GM23338 (cell line): ENCODE measurements at regions not wholly inside any gene's neighbourhood (a gene's known extent, or its start where the extent isn't known, plus 50 kb on each side); places are given as distances from the start of the nearest gene placed in this dataset.

ENCODE experiments used
- CREB1 ChIP-seq: fragments of 250-450 bp; sonication (Bioruptor Pico); IDR thresholded peaks from 2 replicates; pipeline ENCODE4 v1.5.0; 2020; ENCODE audit warnings: low read depth, mild to moderate bottlenecking, moderate library complexity
- CTCF ChIP-seq, 2 experiments: fragments of 200-600 bp in 1 of 2; sonication (generic) in 1 of 2; conservative IDR thresholded peaks; 2 replicates each; pipeline versions ENCODE4 v1.5.1 to v1.6.1; 2016 to 2017; ENCODE audit warnings: antibody characterized with exemption in 2 of 2, low read depth in 2 of 2, mild to moderate bottlenecking in 2 of 2, moderate library complexity in 1 of 2
- EZH2 ChIP-seq: fragments of 200-600 bp; sonication (generic); IDR thresholded peaks from one replicate; pipeline ENCODE4 v1.8.0; 2017; ENCODE audit warnings: antibody characterized with exemption, mild to moderate bottlenecking, low read depth; ENCODE audit not compliant: unreplicated experiment
- EZH2phosphoT487 ChIP-seq: fragments of 200-600 bp; sonication (generic); IDR thresholded peaks from one replicate; pipeline ENCODE4 v1.8.1; 2018; ENCODE audit warnings: antibody characterized with exemption; ENCODE audit not compliant: unreplicated experiment
- JUNB ChIP-seq: IDR thresholded peaks from one replicate; pipeline ENCODE4 v1.6.1; 2016; ENCODE audit warnings: antibody characterized with exemption; ENCODE audit not compliant: unreplicated experiment
- NANOG ChIP-seq: IDR thresholded peaks from 2 replicates; pipeline ENCODE4 v1.6.1; 2016; ENCODE audit warnings: antibody characterized with exemption, borderline replicate concordance
- POLR2AphosphoS5 ChIP-seq: IDR thresholded peaks from 2 replicates; pipeline ENCODE4 v1.6.1; 2016; ENCODE audit warnings: antibody characterized with exemption, low read depth
- TF ChIP-seq, protein P1 (sequence below): IDR thresholded peaks from one replicate; pipeline ENCODE4 v1.6.1; 2018; ENCODE audit warnings: antibody characterized with exemption; ENCODE audit not compliant: unreplicated experiment

DNA sequence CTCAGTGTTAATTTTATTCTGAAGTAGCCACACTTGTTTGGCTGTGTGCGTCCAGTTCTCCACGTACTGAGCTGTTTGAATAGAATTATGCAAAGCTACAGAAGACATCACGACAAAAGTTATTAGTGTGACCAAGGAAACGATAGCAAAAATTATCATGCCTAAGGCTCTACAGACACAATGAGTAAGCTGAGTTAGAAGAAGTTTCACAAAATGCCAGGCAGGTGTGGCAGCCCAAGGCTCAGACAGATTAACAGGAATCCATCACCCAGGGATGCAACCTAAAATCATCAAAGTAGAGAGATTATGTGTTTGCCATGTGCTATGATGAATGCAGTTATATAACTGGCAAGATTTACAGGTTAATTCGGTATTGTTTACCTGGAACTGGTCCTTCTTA lies 73.1 kb upstream of the INCENP start:
- TF ChIP-seq JUNB = no peak
- TF ChIP-seq, protein P1, sequence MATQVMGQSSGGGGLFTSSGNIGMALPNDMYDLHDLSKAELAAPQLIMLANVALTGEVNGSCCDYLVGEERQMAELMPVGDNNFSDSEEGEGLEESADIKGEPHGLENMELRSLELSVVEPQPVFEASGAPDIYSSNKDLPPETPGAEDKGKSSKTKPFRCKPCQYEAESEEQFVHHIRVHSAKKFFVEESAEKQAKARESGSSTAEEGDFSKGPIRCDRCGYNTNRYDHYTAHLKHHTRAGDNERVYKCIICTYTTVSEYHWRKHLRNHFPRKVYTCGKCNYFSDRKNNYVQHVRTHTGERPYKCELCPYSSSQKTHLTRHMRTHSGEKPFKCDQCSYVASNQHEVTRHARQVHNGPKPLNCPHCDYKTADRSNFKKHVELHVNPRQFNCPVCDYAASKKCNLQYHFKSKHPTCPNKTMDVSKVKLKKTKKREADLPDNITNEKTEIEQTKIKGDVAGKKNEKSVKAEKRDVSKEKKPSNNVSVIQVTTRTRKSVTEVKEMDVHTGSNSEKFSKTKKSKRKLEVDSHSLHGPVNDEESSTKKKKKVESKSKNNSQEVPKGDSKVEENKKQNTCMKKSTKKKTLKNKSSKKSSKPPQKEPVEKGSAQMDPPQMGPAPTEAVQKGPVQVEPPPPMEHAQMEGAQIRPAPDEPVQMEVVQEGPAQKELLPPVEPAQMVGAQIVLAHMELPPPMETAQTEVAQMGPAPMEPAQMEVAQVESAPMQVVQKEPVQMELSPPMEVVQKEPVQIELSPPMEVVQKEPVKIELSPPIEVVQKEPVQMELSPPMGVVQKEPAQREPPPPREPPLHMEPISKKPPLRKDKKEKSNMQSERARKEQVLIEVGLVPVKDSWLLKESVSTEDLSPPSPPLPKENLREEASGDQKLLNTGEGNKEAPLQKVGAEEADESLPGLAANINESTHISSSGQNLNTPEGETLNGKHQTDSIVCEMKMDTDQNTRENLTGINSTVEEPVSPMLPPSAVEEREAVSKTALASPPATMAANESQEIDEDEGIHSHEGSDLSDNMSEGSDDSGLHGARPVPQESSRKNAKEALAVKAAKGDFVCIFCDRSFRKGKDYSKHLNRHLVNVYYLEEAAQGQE = no peak
- no peak for TF ChIP-seq CTCF (conservative IDR thresholded peaks at IDR 0.05; ENCODE audit: low read depth in 2 of 2)
- TF ChIP-seq POLR2AphosphoS5 = no peak
- TF ChIP-seq CREB1 (CRISPR knock-in tag) = no peak
- TF ChIP-seq EZH2phosphoT487 = no peak
- no peak for TF ChIP-seq EZH2
- TF ChIP-seq NANOG = no peak
